CD4-positive, CD25-positive, alpha-beta regulatory T cell (primary cell): ENCODE measurements at regions not wholly inside any gene's neighbourhood (a gene's known extent, or its start where the extent isn't known, plus 50 kb on each side); places are given as distances from the start of the nearest gene placed in this dataset.

Experiments used
- ATAC-seq, 2 donors: fragments of 150-1000 bp; cut with Tn5 transposase; one replicate each; pipeline ENCODE4 v1.10.0; 2021; ENCODE audit warnings: low read depth in 2 of 2, moderate number of reproducible peaks in 2 of 2, moderate library complexity in 1 of 2
- DNase-seq, 3 donors: peaks; one replicate each; pipeline versions ENCODE4 v3.0.0 to v3.0.0-alpha.2; 2012 to 2022; ENCODE audit warnings: mixed read lengths in 1 of 3
- H3K27ac ChIP-seq: one replicate; pipeline ENCODE4 v1.7.0; 2013; ENCODE audit warnings: mild to moderate bottlenecking, low read length; ENCODE audit not compliant: insufficient read depth, poor library complexity, severe bottlenecking
- H3K27me3 ChIP-seq: one replicate; pipeline ENCODE4 v1.7.0; 2013; ENCODE audit warnings: low read length; ENCODE audit not compliant: control insufficient read depth, insufficient read depth
- H3K36me3 ChIP-seq: one replicate; pipeline ENCODE4 v1.7.0; 2013; ENCODE audit warnings: mild to moderate bottlenecking, low read length, moderate library complexity; ENCODE audit not compliant: control insufficient read depth, insufficient read depth
- H3K4me1 ChIP-seq: 2 replicates; pipeline ENCODE4 v1.7.0; 2013; ENCODE audit warnings: mild to moderate bottlenecking, low read length; ENCODE audit not compliant: insufficient read depth, control insufficient read depth, poor library complexity, severe bottlenecking
- H3K4me3 ChIP-seq: one replicate; pipeline ENCODE4 v1.7.0; 2013; ENCODE audit warnings: low read depth, mild to moderate bottlenecking, low read length, moderate library complexity
- H3K9me3 ChIP-seq, 2 experiments: 1 replicate in 1 of 2; 2 replicates in 1 of 2; pipeline ENCODE4 v1.7.0; 2013; ENCODE audit warnings: low read length in 2 of 2, mild to moderate bottlenecking in 1 of 2, moderate library complexity in 1 of 2; ENCODE audit not compliant: control insufficient read depth in 2 of 2
- H3K27ac Mint-ChIP-seq, 3 donors: one replicate each; pipeline ENCODE4 v1.8.0; 2020 to 2022; ENCODE audit warnings: mild to moderate bottlenecking in 3 of 3, mixed read lengths in 3 of 3, moderate library complexity in 2 of 3
- H3K27me3 Mint-ChIP-seq: one replicate; pipeline ENCODE4 v1.8.0; 2022; ENCODE audit warnings: mild to moderate bottlenecking, mixed read lengths
- H3K36me3 Mint-ChIP-seq: one replicate; pipeline ENCODE4 v1.8.0; 2020; ENCODE audit warnings: mixed read lengths
- H3K4me1 Mint-ChIP-seq, 4 donors: one replicate each; pipeline ENCODE4 v1.8.0; 2020 to 2022; ENCODE audit warnings: mixed read lengths in 4 of 4, mild to moderate bottlenecking in 1 of 4
- H3K4me3 Mint-ChIP-seq, 4 donors: one replicate each; pipeline ENCODE4 v1.8.0; 2020 to 2022; ENCODE audit warnings: mild to moderate bottlenecking in 4 of 4, mixed read lengths in 4 of 4, moderate library complexity in 3 of 4
- H3K9me3 Mint-ChIP-seq, 7 donors: one replicate each; pipeline ENCODE4 v1.8.0; 2020 to 2022; ENCODE audit warnings: mixed read lengths in 7 of 7, mild to moderate bottlenecking in 3 of 7, moderate library complexity in 2 of 7

DNA sequence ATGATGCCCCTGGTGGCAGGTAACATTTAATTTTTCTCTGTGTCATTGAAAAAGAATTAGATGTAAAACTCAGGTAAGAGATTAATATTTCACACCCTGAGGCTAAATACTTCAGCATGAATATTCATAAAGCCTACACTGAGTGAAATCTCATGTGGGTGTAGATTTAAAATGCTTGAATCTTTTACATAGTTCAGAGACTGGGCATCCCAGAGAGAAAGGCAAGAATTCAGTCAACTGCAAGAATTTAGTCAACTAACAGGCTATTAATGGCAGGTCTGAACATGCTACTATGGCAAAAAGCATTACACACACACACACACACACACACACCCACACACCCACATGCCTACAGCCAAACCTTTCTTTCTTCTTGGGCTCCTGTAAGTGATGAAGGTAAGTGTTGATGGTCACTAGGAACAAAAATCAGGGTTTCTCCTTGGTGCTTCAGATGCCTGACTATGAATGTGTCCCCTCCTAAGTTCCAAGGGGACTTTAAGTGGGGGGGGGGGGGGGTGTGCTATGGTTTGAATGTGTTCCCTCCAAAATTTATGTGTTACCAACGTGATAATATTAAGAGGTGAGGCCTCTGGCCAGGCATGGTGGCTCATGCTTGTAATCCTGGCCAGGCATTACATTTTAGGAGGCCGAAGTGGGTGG is 63.7 kb upstream of the PSMD7 start:
- Histone ChIP-seq H3K36me3 (no peaks in the 10 kb centered on the region), H3K4me1 (no peaks in the 10 kb centered on the region), H3K27ac (no peak overlapping the region), H3K27me3 (peaks cover 2% of the 10 kb centered on the region), H3K9me3 (no peaks in the 10 kb centered on the region), H3K4me3 (no peak overlapping the region)
- Mint-ChIP-seq H3K27me3 (peaks cover 13% of the 10 kb centered on the region), H3K27ac (no peak overlapping the region), H3K4me3 (no peak overlapping the region), H3K4me1 (no peaks in the 10 kb centered on the region), H3K36me3 (no peaks in the 10 kb centered on the region), H3K9me3 (no peaks in the 10 kb centered on the region)
- DNase-seq (no peak), ATAC-seq (no peak)

DNA sequence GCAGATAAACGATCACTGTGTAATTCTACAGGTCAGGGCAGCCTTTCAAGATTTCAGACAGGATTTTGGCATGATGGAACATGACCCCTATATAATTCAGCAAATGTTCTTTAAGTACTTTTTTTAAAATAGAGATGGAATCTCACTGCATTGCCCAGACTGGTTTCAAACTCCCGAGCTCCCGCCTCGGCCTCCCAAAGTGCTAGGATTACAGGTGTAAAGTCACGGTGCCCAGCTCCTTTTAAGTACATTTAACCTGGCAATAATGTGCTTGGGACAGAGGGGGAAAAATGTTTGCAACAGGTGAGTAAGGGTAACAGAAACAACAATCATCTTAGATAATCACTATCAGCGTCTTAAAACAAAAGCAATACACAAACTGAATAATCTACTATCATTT is 66.5 kb upstream of the PSMD7 start:
- H3K27me3 Mint-ChIP-seq = peaks cover 20% of the 10 kb centered on the region
- no peaks in the 10 kb centered on the region for H3K36me3 ChIP-seq
- ATAC-seq = no peak
- no peaks in the 10 kb centered on the region for H3K4me1 Mint-ChIP-seq
- H3K9me3 ChIP-seq = no peaks in the 10 kb centered on the region
- DNase-seq = no peak
- peaks cover 2% of the 10 kb centered on the region for H3K27me3 ChIP-seq
- H3K9me3 Mint-ChIP-seq = no peaks in the 10 kb centered on the region
- H3K4me3 Mint-ChIP-seq = no peak overlapping the region
- H3K27ac ChIP-seq = no peak overlapping the region
- H3K4me1 ChIP-seq = no peaks in the 10 kb centered on the region
- no peak overlapping the region for H3K27ac Mint-ChIP-seq
- H3K36me3 Mint-ChIP-seq = no peaks in the 10 kb centered on the region
- H3K4me3 ChIP-seq = no peak overlapping the region

DNA sequence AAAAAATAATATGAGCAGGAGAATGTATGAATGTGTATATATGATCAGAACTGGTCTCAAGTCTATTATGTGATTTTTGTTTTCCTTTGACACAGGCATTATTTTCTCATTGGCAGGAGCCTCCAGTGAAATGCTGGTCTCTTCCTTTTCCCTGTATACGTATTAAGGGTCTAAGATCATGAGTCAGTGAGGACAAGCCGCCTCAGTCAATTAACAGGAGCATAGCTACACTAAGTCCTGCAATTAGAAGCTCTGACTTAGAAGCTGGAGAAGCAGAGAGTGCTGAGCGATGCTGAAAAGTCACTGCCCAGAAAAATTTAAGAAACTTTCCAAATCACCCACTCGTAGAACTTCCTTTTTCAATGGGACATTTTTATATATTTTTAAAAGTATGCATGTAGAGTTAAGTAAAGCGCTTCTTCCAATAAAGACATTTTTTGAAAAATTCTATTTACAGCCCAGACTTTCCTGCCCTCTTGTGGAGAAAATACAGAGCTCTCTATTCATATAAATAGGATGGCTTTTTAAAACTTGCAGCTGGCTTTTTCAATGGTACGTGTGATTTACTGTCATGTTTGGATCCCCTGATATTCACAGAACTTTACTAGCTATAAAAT is 70.2 kb upstream of the PSMD7 start:
- Histone ChIP-seq H3K9me3 (no peaks in the 10 kb centered on the region), H3K36me3 (no peaks in the 10 kb centered on the region), H3K27ac (no peak overlapping the region), H3K27me3 (peaks cover 2% of the 10 kb centered on the region), H3K4me3 (no peak overlapping the region), H3K4me1 (no peaks in the 10 kb centered on the region)
- no peaks in the 10 kb centered on the region for H3K36me3 Mint-ChIP-seq
- no peaks in the 10 kb centered on the region for H3K4me1 Mint-ChIP-seq
- H3K4me3 Mint-ChIP-seq = no peak overlapping the region
- peaks cover 26% of the 10 kb centered on the region for H3K27me3 Mint-ChIP-seq
- no peak for DNase-seq
- H3K9me3 Mint-ChIP-seq = peaks cover 0 to 2% (median 0%) of the 10 kb centered on the region in 7 donors
- no peak for ATAC-seq
- H3K27ac Mint-ChIP-seq = no peak overlapping the region

DNA sequence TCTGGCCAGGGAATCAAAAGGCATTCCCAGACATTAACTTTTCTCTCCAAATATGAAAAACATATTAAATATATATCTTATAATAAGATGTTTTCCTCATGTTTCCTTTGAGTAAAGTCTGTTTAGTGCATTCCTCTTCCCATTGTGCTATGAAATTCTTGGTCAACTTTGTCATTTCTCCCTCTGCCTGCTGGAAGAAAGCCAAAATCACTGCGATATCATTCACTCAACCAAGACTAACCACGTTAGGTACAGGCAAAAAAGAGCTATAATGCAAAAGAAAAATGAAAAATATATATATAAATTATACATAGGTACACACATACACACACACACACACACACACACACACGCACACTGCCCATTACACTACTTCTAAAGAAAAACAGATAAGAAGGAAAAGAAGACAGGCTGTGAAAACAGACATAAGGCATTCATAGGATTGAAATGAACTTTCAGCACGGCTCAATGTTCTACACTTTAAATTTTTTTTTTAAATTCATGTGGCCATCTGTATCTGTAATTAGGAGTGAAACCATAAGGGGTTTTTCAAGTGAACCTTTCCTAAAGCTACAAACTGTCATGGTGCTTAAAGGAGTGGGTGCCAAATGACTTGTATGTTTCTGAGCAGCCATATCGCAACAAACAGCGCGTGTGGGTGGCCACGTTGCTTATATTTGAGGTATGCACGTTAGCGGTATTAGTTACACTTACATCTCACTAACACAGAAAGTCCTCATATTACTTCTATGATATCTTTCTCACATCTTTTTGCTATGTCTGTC is 71.6 kb upstream of the PSMD7 start:
- Mint-ChIP-seq H3K27ac (no peak overlapping the region), H3K27me3 (peaks cover 20% of the 10 kb centered on the region), H3K36me3 (no peaks in the 10 kb centered on the region), H3K9me3 (peaks cover 0 to 2% (median 0%) of the 10 kb centered on the region in 7 donors), H3K4me3 (no peak overlapping the region), H3K4me1 (no peaks in the 10 kb centered on the region)
- Histone ChIP-seq H3K9me3 (no peaks in the 10 kb centered on the region), H3K27ac (no peak overlapping the region), H3K4me1 (no peaks in the 10 kb centered on the region), H3K27me3 (peaks cover 2% of the 10 kb centered on the region), H3K36me3 (no peaks in the 10 kb centered on the region), H3K4me3 (no peak overlapping the region)
- ATAC-seq (no peak), DNase-seq (no peak)

DNA sequence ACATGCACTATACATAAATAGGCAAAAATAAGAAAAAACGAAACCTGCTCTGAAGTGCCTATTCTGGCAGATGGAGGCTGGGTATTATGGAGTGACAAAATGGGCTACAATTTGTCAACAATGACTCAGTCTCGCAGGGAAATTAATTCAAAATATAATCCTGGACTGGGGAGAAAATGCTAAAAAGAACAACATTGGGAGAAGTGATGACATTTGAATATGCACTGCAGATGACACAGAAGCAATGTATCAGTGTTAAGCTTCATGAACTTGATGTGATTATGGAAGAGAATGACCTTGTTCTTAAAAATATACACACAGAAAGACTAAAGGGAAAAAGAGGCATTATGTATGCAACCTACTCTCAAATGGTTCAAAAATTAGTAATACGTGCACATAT is 74.8 kb upstream of the PSMD7 start:
- no peaks in the 10 kb centered on the region for H3K9me3 ChIP-seq
- ATAC-seq (no peak), DNase-seq (no peak)
- H3K4me1 Mint-ChIP-seq = no peaks in the 10 kb centered on the region
- H3K27ac Mint-ChIP-seq = no peak overlapping the region
- H3K4me3 ChIP-seq = no peak overlapping the region
- peaks cover 20% of the 10 kb centered on the region for H3K27me3 Mint-ChIP-seq
- H3K9me3 Mint-ChIP-seq = peaks cover 0 to 2% (median 0%) of the 10 kb centered on the region in 7 donors
- H3K4me1 ChIP-seq = no peaks in the 10 kb centered on the region
- no peaks in the 10 kb centered on the region for H3K36me3 ChIP-seq
- no peak overlapping the region for H3K27ac ChIP-seq
- no peaks in the 10 kb centered on the region for H3K36me3 Mint-ChIP-seq
- no peaks in the 10 kb centered on the region for H3K27me3 ChIP-seq
- no peak overlapping the region for H3K4me3 Mint-ChIP-seq

DNA sequence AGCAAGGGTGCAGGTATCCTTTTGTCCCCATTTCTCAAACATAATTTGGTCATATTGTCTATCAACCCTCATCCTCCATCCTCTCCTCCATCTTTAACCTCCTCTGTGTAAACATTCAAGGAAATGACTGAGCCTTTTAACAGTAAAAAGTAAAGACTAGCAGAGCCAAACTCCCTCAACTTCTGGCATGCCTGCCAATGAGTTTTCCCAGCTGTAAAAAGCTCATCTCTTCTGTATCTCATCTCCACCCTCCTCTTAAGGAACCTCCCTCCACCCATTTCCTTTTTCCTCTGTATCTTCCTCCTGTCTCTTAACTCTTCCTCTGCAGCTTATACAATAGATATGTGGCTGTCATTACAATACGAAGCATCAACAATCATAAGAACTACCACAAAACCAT is 76.9 kb upstream of the PSMD7 start:
- no peaks in the 10 kb centered on the region for H3K36me3 ChIP-seq
- Mint-ChIP-seq H3K4me1 (no peaks in the 10 kb centered on the region), H3K27ac (no peak overlapping the region), H3K4me3 (no peak overlapping the region), H3K27me3 (peaks cover 12% of the 10 kb centered on the region), H3K36me3 (no peaks in the 10 kb centered on the region), H3K9me3 (peaks cover 0 to 2% (median 0%) of the 10 kb centered on the region in 7 donors)
- H3K27ac ChIP-seq = no peak overlapping the region
- ATAC-seq (no peak), DNase-seq (no peak)
- no peaks in the 10 kb centered on the region for H3K9me3 ChIP-seq
- no peak overlapping the region for H3K4me3 ChIP-seq
- H3K4me1 ChIP-seq = no peaks in the 10 kb centered on the region
- H3K27me3 ChIP-seq = no peaks in the 10 kb centered on the region

DNA sequence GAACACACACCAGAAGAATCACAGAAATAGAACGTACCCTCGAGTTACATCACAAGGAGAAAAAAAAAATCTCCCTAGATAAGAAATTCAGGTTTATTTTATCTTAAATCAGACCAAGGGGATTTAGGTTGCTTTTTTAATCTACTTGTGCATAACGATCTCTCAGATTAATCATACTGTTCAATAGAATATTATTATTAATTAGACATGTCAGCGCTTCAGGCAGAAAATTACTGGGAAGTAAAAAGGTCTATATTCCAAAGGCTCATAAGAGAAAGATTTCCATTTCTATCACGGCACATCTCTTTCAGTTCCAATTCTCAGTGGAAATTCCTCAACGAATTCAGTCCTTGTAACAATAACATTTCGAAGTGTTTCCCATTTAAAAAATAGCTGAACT is 77.7 kb upstream of the PSMD7 start:
- Histone ChIP-seq H3K4me3 (no peak overlapping the region), H3K36me3 (no peaks in the 10 kb centered on the region), H3K27ac (no peak overlapping the region), H3K27me3 (no peaks in the 10 kb centered on the region), H3K4me1 (no peaks in the 10 kb centered on the region), H3K9me3 (no peaks in the 10 kb centered on the region)
- Mint-ChIP-seq H3K27me3 (peaks cover 12% of the 10 kb centered on the region), H3K27ac (no peak overlapping the region), H3K36me3 (no peaks in the 10 kb centered on the region), H3K4me3 (no peak overlapping the region), H3K9me3 (peaks cover 0 to 2% (median 0%) of the 10 kb centered on the region in 7 donors), H3K4me1 (no peaks in the 10 kb centered on the region)
- ATAC-seq = no peak
- DNase-seq = no peak
